ENCODE measurements at regions not wholly inside any gene's neighbourhood (a gene's known extent, or its start where the extent isn't known, plus 50 kb on each side); places are given as distances from the start of the nearest gene placed in this dataset.

GRCh38 chr12:41624571-41624970 lies 436.5 kb downstream of the PDZRN4 start:
- Mint-ChIP-seq H3K36me3 (ENCODE audit: low read depth, unreplicated experiment) (no peaks in the 10 kb centered on the region), H3K27ac (ENCODE audit: unreplicated experiment) (no peak overlapping the region), H3K9me3 (ENCODE audit: unreplicated experiment) (no peaks in the 10 kb centered on the region), H3K27me3 (ENCODE audit: unreplicated experiment) (peaks cover 2% of the 10 kb centered on the region), H3K4me3 (ENCODE audit: unreplicated experiment) (no peak overlapping the region), H3K4me1 (ENCODE audit: unreplicated experiment) (no peaks in the 10 kb centered on the region)
- no peak for TF ChIP-seq CTCF (IDR thresholded peaks at IDR 0.05; ENCODE audit: unreplicated experiment)
- no peak for DNase-seq (ENCODE audit: low spot score)
